ENCODE measurements at regions not wholly inside any gene's neighbourhood (a gene's known extent, or its start where the extent isn't known, plus 50 kb on each side); places are given as distances from the start of the nearest gene placed in this dataset.

GRCh38 chr18:39238981-39239660 is 1673.5 kb upstream of the CELF4 start:
- no peak for TF ChIP-seq CTCF (IDR thresholded peaks at IDR 0.05; ENCODE audit: low read depth, low read length, poor library complexity, severe bottlenecking)
- no peak for TF ChIP-seq EZH2phosphoT487 (IDR thresholded peaks at IDR 0.05; ENCODE audit: borderline replicate concordance, low read length)

Data from DOHH2 (cell line).